ENCODE measurements at regions not wholly inside any gene's neighbourhood (a gene's known extent, or its start where the extent isn't known, plus 50 kb on each side); places are given as distances from the start of the nearest gene placed in this dataset.
A peak's percentile ranks its signal among the peaks of the same experiment; 100 is the strongest.
"Not testable (repeated sequence)": the region's sequence is repeated elsewhere in the genome, so short reads cannot be mapped to it uniquely, and the experiment has no call there.

- Histone ChIP-seq H3K9me3 (replicated peaks; ENCODE audit: low read length) (no peaks in the 10 kb centered on the region), H3K9ac (ENCODE audit: low read depth, low read length) (no peak overlapping the region), H3K4me2 (ENCODE audit: low read length) (no peak overlapping the region), H3K36me3 (ENCODE audit: insufficient read depth, low read length) (no peaks in the 10 kb centered on the region), H3K27me3 (ENCODE audit: control insufficient read depth, insufficient read depth, low read length) (no peaks in the 10 kb centered on the region), H3K4me3 (ENCODE audit: low read length) (no peak overlapping the region), H3K4me1 (ENCODE audit: control insufficient read depth, insufficient read depth, low read length) (peaks cover 20% of the 10 kb centered on the region)
Measured at GRCh38 chr6:133773776-133774175, 115.1 kb upstream of the TCF21 start.

GRCh38 chr6:133774356-133774755 lies 114.6 kb upstream of the TCF21 start:
- Histone ChIP-seq H3K4me1 (ENCODE audit: control insufficient read depth, insufficient read depth, low read length) (peaks cover 22% of the 10 kb centered on the region), H3K27me3 (ENCODE audit: control insufficient read depth, insufficient read depth, low read length) (no peaks in the 10 kb centered on the region), H3K9me3 (replicated peaks; ENCODE audit: low read length) (no peaks in the 10 kb centered on the region), H3K36me3 (ENCODE audit: insufficient read depth, low read length) (no peaks in the 10 kb centered on the region), H3K4me3 (ENCODE audit: low read length) (no peak overlapping the region), H3K9ac (ENCODE audit: low read depth, low read length) (no peak overlapping the region), H3K4me2 (ENCODE audit: low read length) (no peak overlapping the region)

DNA sequence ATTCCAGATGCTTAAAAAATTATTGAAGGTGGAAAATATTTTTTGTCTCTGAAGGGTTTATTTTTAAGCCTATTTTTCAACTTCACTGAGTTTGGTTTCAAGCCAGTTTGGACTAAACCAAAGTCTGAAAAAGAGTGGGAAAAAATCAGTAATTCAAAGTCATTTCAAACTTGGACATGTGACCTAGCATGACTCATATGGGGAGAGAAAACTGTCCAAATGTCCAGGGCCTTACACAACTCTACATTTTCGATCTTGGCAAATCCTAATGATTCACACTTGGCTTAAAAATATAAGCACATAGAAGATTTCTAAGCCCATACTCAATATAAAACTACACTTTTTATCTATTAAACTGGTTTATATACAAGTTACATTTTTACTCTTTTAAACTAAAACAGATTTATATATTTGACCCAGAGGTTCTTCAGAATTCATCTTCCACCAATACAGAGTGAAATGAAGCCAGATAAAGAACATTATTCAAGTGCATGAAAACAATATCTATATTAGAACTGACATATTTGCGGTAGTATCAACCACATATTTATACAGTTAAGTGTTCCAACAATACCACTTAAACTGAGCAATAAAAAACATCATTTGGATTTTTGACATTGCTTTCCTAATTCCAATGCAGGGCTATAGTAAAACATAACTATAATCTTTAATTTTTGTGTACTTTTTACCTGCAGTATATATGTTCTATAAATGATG lies 110.3 kb upstream of the TCF21 start:
- H3K4me2 ChIP-seq (ENCODE audit: low read length), result peak overlapping the region; percentile 15
- no peak overlapping the region for H3K4me3 ChIP-seq (ENCODE audit: low read length)
- H3K9me3 ChIP-seq (replicated peaks; ENCODE audit: low read length), result no peaks in the 10 kb centered on the region
- H3K27me3 ChIP-seq (ENCODE audit: control insufficient read depth, insufficient read depth, low read length), result no peaks in the 10 kb centered on the region
- H3K36me3 ChIP-seq (ENCODE audit: insufficient read depth, low read length), result no peaks in the 10 kb centered on the region
- peaks cover 18% of the 10 kb centered on the region for H3K4me1 ChIP-seq (ENCODE audit: control insufficient read depth, insufficient read depth, low read length)
- H3K9ac ChIP-seq (ENCODE audit: low read depth, low read length), result peak overlapping the region; percentile 33

- Histone ChIP-seq H3K36me3 (ENCODE audit: insufficient read depth, low read length) (no peaks in the 10 kb centered on the region), H3K4me2 (ENCODE audit: low read length) (no peak overlapping the region), H3K4me3 (ENCODE audit: low read length) (no peak overlapping the region), H3K9me3 (replicated peaks; ENCODE audit: low read length) (no peaks in the 10 kb centered on the region), H3K27me3 (ENCODE audit: control insufficient read depth, insufficient read depth, low read length) (no peaks in the 10 kb centered on the region), H3K9ac (ENCODE audit: low read depth, low read length) (no peak overlapping the region), H3K4me1 (ENCODE audit: control insufficient read depth, insufficient read depth, low read length) (peaks cover 7% of the 10 kb centered on the region)
Measured at GRCh38 chr6:133779916-133780695, 108.8 kb upstream of the TCF21 start.

DNA sequence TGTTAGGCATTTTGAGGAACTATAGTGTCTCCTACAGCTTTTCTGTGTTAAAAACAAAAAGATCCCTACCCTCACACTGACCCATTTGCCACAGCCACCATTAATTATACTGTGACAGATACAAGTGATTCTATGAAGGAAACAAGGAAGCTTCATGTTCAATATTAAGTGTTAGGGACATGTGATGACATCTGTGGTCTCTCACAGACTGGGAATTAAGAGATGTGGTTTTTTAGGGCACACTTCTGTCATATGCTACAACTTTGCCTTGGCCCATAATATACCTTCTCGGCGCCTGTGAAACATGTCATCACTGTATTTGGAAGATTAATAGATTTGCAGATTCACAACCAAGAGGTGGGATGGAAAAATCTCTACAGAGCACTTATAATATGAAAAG lies 102.9 kb upstream of the TCF21 start:
- Histone ChIP-seq H3K9ac (ENCODE audit: low read depth, low read length) (no peak overlapping the region), H3K9me3 (replicated peaks; ENCODE audit: low read length) (no peaks in the 10 kb centered on the region)

DNA sequence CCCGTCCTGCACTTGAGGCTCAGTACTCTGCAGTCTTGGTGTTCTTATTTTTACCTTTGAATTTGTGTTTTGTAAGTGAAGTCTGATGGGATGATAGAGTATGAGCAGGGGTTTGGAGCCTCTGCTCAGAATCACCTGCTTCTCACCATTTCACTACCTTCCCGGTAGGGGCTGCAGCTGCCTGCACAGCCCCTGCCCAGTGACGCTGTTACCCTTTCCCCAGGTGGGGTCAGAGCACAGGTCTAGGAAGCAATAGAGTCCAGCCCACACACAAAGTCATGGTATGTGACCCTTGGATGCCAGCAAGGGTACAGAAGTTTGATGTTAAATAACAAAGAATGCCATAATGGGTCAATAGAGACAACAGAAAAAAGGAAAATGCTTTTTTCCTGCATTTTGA lies 101.8 kb upstream of the TCF21 start:
- H3K27me3 ChIP-seq (ENCODE audit: control insufficient read depth, insufficient read depth, low read length), result no peaks in the 10 kb centered on the region
- no peak overlapping the region for H3K4me3 ChIP-seq (ENCODE audit: low read length)
- no peak overlapping the region for H3K9ac ChIP-seq (ENCODE audit: low read depth, low read length)
- no peak overlapping the region for H3K4me2 ChIP-seq (ENCODE audit: low read length)
- no peaks in the 10 kb centered on the region for H3K9me3 ChIP-seq (replicated peaks; ENCODE audit: low read length)
- H3K36me3 ChIP-seq (ENCODE audit: insufficient read depth, low read length), result no peaks in the 10 kb centered on the region
- peaks cover 5% of the 10 kb centered on the region for H3K4me1 ChIP-seq (ENCODE audit: control insufficient read depth, insufficient read depth, low read length)

More for the DNA sequence above, 102.9 kb upstream of the TCF21 start:
- peaks cover 2% of the 10 kb centered on the region for H3K4me1 ChIP-seq (ENCODE audit: control insufficient read depth, insufficient read depth, low read length)
- no peak overlapping the region for H3K4me2 ChIP-seq (ENCODE audit: low read length)
- H3K4me3 ChIP-seq (ENCODE audit: low read length), result no peak overlapping the region
- H3K27me3 ChIP-seq (ENCODE audit: control insufficient read depth, insufficient read depth, low read length), result no peaks in the 10 kb centered on the region
- H3K36me3 ChIP-seq (ENCODE audit: insufficient read depth, low read length), result no peaks in the 10 kb centered on the region

- Histone ChIP-seq H3K36me3 (ENCODE audit: insufficient read depth, low read length) (no peaks in the 10 kb centered on the region), H3K4me3 (ENCODE audit: low read length) (no peak overlapping the region), H3K9ac (ENCODE audit: low read depth, low read length) (no peak overlapping the region), H3K4me2 (ENCODE audit: low read length) (no peak overlapping the region), H3K4me1 (ENCODE audit: control insufficient read depth, insufficient read depth, low read length) (peaks cover 5% of the 10 kb centered on the region), H3K27me3 (ENCODE audit: control insufficient read depth, insufficient read depth, low read length) (no peaks in the 10 kb centered on the region), H3K9me3 (replicated peaks; ENCODE audit: low read length) (no peaks in the 10 kb centered on the region)
Measured at GRCh38 chr6:133787859-133788505, 100.9 kb upstream of the TCF21 start.

DNA sequence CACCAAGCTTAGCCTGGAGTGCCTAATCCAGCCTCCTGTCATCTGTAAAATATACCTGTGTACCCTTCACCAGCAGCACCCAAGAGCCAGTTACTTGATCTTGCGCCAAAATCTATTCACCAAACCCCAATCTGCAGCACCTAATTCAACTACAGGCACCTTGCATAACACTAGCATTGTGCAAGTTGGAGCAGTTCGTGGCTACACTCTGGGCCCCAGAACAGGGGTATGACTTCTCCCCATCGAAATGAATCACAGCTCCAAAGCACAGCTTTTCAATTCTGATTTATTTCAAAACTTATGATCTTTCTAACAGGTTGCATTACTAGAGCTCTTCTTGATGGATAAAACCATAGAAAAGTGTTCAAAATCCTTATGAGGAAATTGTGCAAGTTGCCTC lies 100.4 kb upstream of the TCF21 start:
- Histone ChIP-seq H3K4me2 (ENCODE audit: low read length) (no peak overlapping the region), H3K36me3 (ENCODE audit: insufficient read depth, low read length) (no peaks in the 10 kb centered on the region), H3K4me3 (ENCODE audit: low read length) (no peak overlapping the region), H3K4me1 (ENCODE audit: control insufficient read depth, insufficient read depth, low read length) (peaks cover 5% of the 10 kb centered on the region), H3K27me3 (ENCODE audit: control insufficient read depth, insufficient read depth, low read length) (no peaks in the 10 kb centered on the region), H3K9ac (ENCODE audit: low read depth, low read length) (no peak overlapping the region), H3K9me3 (replicated peaks; ENCODE audit: low read length) (no peaks in the 10 kb centered on the region)

GRCh38 chr6:133789449-133789848 lies 99.5 kb upstream of the TCF21 start:
- H3K9me3 ChIP-seq (replicated peaks; ENCODE audit: low read length); H3K9ac ChIP-seq (ENCODE audit: low read depth, low read length); H3K27me3 ChIP-seq (ENCODE audit: control insufficient read depth, insufficient read depth, low read length); H3K36me3 ChIP-seq (ENCODE audit: insufficient read depth, low read length); H3K4me2 ChIP-seq (ENCODE audit: low read length); H3K4me1 ChIP-seq (ENCODE audit: control insufficient read depth, insufficient read depth, low read length); H3K4me3 ChIP-seq (ENCODE audit: low read length): not testable (repeated sequence)

DNA sequence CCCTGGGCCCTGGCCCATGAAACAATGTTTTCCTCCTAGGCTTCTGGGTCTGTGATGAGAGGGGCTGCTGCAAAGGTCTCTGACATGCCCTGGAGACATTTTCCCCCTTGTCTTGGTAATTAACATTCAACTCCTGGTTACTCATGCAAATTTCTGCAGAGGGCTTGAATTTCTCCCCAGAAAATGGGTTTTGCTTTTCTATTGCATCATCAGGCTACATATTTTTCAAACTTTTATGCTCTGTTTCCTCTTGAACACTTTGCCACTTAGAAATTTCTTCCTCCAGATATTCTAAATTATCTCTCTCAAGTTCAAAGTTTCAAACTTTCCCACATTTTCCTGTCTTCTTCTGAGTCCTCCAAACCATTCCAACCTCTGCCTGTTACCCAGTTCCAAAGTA lies 98.2 kb upstream of the TCF21 start:
- not testable (repeated sequence) for H3K4me3 ChIP-seq (ENCODE audit: low read length); H3K36me3 ChIP-seq (ENCODE audit: insufficient read depth, low read length); H3K27me3 ChIP-seq (ENCODE audit: control insufficient read depth, insufficient read depth, low read length); H3K4me2 ChIP-seq (ENCODE audit: low read length); H3K9ac ChIP-seq (ENCODE audit: low read depth, low read length); H3K4me1 ChIP-seq (ENCODE audit: control insufficient read depth, insufficient read depth, low read length); H3K9me3 ChIP-seq (replicated peaks; ENCODE audit: low read length)

GRCh38 chr6:133795051-133795450 lies 93.9 kb upstream of the TCF21 start:
- not testable (repeated sequence) for H3K9me3 ChIP-seq (replicated peaks; ENCODE audit: low read length); H3K36me3 ChIP-seq (ENCODE audit: insufficient read depth, low read length); H3K27me3 ChIP-seq (ENCODE audit: control insufficient read depth, insufficient read depth, low read length); H3K9ac ChIP-seq (ENCODE audit: low read depth, low read length); H3K4me2 ChIP-seq (ENCODE audit: low read length); H3K4me3 ChIP-seq (ENCODE audit: low read length); H3K4me1 ChIP-seq (ENCODE audit: control insufficient read depth, insufficient read depth, low read length)
